Stimulated activated naive CD8-positive, alpha-beta T cell treated with anti-CD3 and anti-CD28 coated beads, Interleukin-15, Interleukin-2, amounts not matched to agents 100 U/mL and 50 U/mL, for 24 hours (primary cell): ENCODE measurements at regions not wholly inside any gene's neighbourhood (a gene's known extent, or its start where the extent isn't known, plus 50 kb on each side); places are given as distances from the start of the nearest gene placed in this dataset.
"Not testable (repeated sequence)": the region's sequence is repeated elsewhere in the genome, so short reads cannot be mapped to it uniquely, and the experiment has no call there.

ENCODE experiments used
- ATAC-seq: fragments of 150-1000 bp; cut with Tn5 transposase; one replicate; pipeline ENCODE4 v1.10.0; 2021
- DNase-seq: peaks from one replicate; pipeline ENCODE4 v3.0.0; 2021

- DNase-seq: no peak
- ATAC-seq: no peak
These were observed 180.9 kb upstream of the TOX3 start for GRCh38 chr16:52727849-52728248.

- no peak for DNase-seq
- ATAC-seq: no peak
These were observed 180.5 kb upstream of the TOX3 start for GRCh38 chr16:52727441-52727840.

- ATAC-seq: no peak
- DNase-seq: no peak
These were observed 178.5 kb upstream of the TOX3 start for GRCh38 chr16:52725461-52725860.

GRCh38 chr16:52725043-52725442, 178.1 kb upstream of the TOX3 start:
- ATAC-seq: no peak
- no peak for DNase-seq

- no peak for DNase-seq
- no peak for ATAC-seq
These were observed 174.4 kb upstream of the TOX3 start for GRCh38 chr16:52721331-52721730.

- ATAC-seq (no peak), DNase-seq (no peak)
These were observed 171.1 kb upstream of the TOX3 start for GRCh38 chr16:52718046-52718445.

GRCh38 chr16:52713740-52714139, 166.8 kb upstream of the TOX3 start:
- DNase-seq: no peak

GRCh38 chr16:52709306-52709705, 162.4 kb upstream of the TOX3 start:
- DNase-seq (no peak), ATAC-seq (no peak)

More at GRCh38 chr16:52713740-52714139, 166.8 kb upstream of the TOX3 start:
- ATAC-seq: no peak

- ATAC-seq (no peak), DNase-seq (no peak)
These were observed 161.5 kb upstream of the TOX3 start for GRCh38 chr16:52708476-52708875.

- no peak for ATAC-seq
- no peak for DNase-seq
These were observed 160.9 kb upstream of the TOX3 start for GRCh38 chr16:52707676-52708337.

GRCh38 chr16:52705122-52705521, 158.2 kb upstream of the TOX3 start:
- ATAC-seq: no peak
- DNase-seq: no peak

GRCh38 chr16:52697971-52698370, 151.0 kb upstream of the TOX3 start:
- ATAC-seq (no peak), DNase-seq (no peak)

- no peak for ATAC-seq
These were observed 149.2 kb upstream of the TOX3 start for GRCh38 chr16:52696126-52696525.

GRCh38 chr16:52690468-52690867, 143.5 kb upstream of the TOX3 start:
- ATAC-seq (no peak), DNase-seq (no peak)

More at GRCh38 chr16:52696126-52696525, 149.2 kb upstream of the TOX3 start:
- DNase-seq: no peak

- ATAC-seq: no peak
- no peak for DNase-seq
These were observed 134.1 kb upstream of the TOX3 start for GRCh38 chr16:52680993-52681392.

GRCh38 chr16:52677501-52677900, 130.6 kb upstream of the TOX3 start:
- DNase-seq: no peak

GRCh38 chr16:52676959-52677358, 130.0 kb upstream of the TOX3 start:
- DNase-seq: no peak
- no peak for ATAC-seq

More at GRCh38 chr16:52677501-52677900, 130.6 kb upstream of the TOX3 start:
- no peak for ATAC-seq

GRCh38 chr16:52671590-52671989, 124.6 kb upstream of the TOX3 start:
- DNase-seq (no peak), ATAC-seq (no peak)

GRCh38 chr16:52657924-52658323, 111.0 kb upstream of the TOX3 start:
- DNase-seq (no peak), ATAC-seq (no peak)

GRCh38 chr16:52655916-52656315, 109.0 kb upstream of the TOX3 start:
- not testable (repeated sequence) for ATAC-seq, DNase-seq

- DNase-seq, ATAC-seq: not testable (repeated sequence)
These were observed 108.2 kb upstream of the TOX3 start for GRCh38 chr16:52655156-52655555.

GRCh38 chr16:52652033-52652432, 105.1 kb upstream of the TOX3 start:
- DNase-seq: no peak
- no peak for ATAC-seq

GRCh38 chr16:52650789-52651188, 103.8 kb upstream of the TOX3 start:
- ATAC-seq (no peak), DNase-seq (no peak)

- ATAC-seq: no peak
- DNase-seq: no peak
These were observed 103.4 kb upstream of the TOX3 start for GRCh38 chr16:52650318-52650717.

- ATAC-seq (no peak), DNase-seq (no peak)
These were observed 102.9 kb upstream of the TOX3 start for GRCh38 chr16:52649870-52650269.
